Kidney (tissue), 13 donors: ENCODE measurements at regions not wholly inside any gene's neighbourhood (a gene's known extent, or its start where the extent isn't known, plus 50 kb on each side); places are given as distances from the start of the nearest gene placed in this dataset.

Source experiments
- DNase-seq, 5 donors: peaks; one replicate each; pipeline ENCODE4 v3.0.0-alpha.2; 2013 to 2020
- FAIRE-seq: peaks from 2 replicates; lab custom pipeline; 2012; peaks lifted over from hg19 to GRCh38; lab: Jason Lieb, UNC
- H3K27ac ChIP-seq, 2 donors: one replicate each; pipeline ENCODE4 v1.7.0; 2013; ENCODE audit warnings: low read depth in 2 of 2, low read length in 2 of 2, inconsistent platforms in 1 of 2
- H3K27me3 ChIP-seq: one replicate; pipeline ENCODE4 v1.7.1; 2013; ENCODE audit warnings: low read length, inconsistent platforms; ENCODE audit not compliant: control insufficient read depth, insufficient read depth
- H3K36me3 ChIP-seq, 3 donors: one replicate each; pipeline versions ENCODE4 v1.7.0 to v1.7.1; 2013; ENCODE audit warnings: low read length in 3 of 3, control low read depth in 1 of 3, inconsistent platforms in 1 of 3; ENCODE audit not compliant: insufficient read depth in 3 of 3, control insufficient read depth in 2 of 3
- H3K4me1 ChIP-seq, 3 donors: one replicate each; pipeline versions ENCODE4 v1.7.0 to v1.7.1; 2013; ENCODE audit warnings: low read length in 3 of 3, inconsistent platforms in 1 of 3, low read depth in 1 of 3; ENCODE audit not compliant: control insufficient read depth in 2 of 3, insufficient read depth in 2 of 3
- H3K4me3 ChIP-seq, 3 donors: one replicate each; pipeline versions ENCODE4 v1.7.0 to v1.8.1; 2013; ENCODE audit warnings: low read length in 3 of 3, control low read depth in 1 of 3, inconsistent platforms in 1 of 3
- H3K9ac ChIP-seq, 3 donors: one replicate each; pipeline versions ENCODE4 v1.7.0 to v1.7.1; 2013; ENCODE audit warnings: low read length in 3 of 3, control low read depth in 1 of 3, inconsistent platforms in 1 of 3
- H3K9me3 ChIP-seq, 3 donors: one replicate each; pipeline versions ENCODE4 v1.7.0 to v1.7.1; 2013; ENCODE audit warnings: low read length in 3 of 3, control low read depth in 1 of 3, inconsistent platforms in 1 of 3; ENCODE audit not compliant: control insufficient read depth in 2 of 3, insufficient read depth in 1 of 3
- intact Hi-C: fragments of 100-400 bp; cut with DNase I; formaldehyde crosslinking; loops from one replicate; pipeline ENCODE4 v1.11.1; 2022
- TF ChIP-seq, protein P1 (sequence below): IDR thresholded peaks from 3 replicates; pipeline ENCODE4 v1.5.1; 2012; ENCODE audit warnings: mild to moderate bottlenecking, moderate library complexity, borderline replicate concordance; ENCODE audit not compliant: insufficient read depth; ENCODE audit errors: extremely low read depth
- donor health status: control.
- donor health status: control.
- donor health status: control.
- donor health status: control.
- donor health status: control.
- donor health status: DM: yes; HTN: yes; CAD: no.
- donor health status: Normal renal cell carcinoma (clear cell type).

DNA sequence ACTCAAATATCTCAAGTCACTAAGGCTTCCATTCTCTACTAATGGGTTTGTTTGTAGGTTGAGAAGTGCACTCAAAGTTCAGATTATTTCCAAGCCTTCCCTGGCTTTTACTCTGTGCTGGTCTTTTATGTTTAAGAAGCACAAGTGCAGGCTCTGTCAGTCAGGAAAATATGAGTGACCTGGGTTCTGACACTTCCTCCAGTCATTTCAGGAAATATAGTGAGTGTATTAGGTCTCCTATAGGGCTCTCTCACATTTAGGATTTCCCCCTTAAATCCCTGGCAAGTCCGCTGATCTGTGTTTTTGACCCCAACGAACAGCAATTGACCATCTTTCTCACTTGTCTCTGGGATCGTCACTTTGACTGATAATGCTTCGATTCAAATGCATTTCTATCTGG is 210.2 kb downstream of the ARPP21 start:
- Histone ChIP-seq H3K36me3 (no peaks in the 10 kb centered on the region), H3K27me3 (no peaks in the 10 kb centered on the region), H3K9me3 (no peaks in the 10 kb centered on the region), H3K27ac (no peak overlapping the region), H3K4me1 (no peaks in the 10 kb centered on the region), H3K9ac (no peak overlapping the region), H3K4me3 (no peak overlapping the region)
- intact Hi-C loops = no loop called here
- DNase-seq = no peak
- no peak for FAIRE-seq
- TF ChIP-seq, protein P1, sequence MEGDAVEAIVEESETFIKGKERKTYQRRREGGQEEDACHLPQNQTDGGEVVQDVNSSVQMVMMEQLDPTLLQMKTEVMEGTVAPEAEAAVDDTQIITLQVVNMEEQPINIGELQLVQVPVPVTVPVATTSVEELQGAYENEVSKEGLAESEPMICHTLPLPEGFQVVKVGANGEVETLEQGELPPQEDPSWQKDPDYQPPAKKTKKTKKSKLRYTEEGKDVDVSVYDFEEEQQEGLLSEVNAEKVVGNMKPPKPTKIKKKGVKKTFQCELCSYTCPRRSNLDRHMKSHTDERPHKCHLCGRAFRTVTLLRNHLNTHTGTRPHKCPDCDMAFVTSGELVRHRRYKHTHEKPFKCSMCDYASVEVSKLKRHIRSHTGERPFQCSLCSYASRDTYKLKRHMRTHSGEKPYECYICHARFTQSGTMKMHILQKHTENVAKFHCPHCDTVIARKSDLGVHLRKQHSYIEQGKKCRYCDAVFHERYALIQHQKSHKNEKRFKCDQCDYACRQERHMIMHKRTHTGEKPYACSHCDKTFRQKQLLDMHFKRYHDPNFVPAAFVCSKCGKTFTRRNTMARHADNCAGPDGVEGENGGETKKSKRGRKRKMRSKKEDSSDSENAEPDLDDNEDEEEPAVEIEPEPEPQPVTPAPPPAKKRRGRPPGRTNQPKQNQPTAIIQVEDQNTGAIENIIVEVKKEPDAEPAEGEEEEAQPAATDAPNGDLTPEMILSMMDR = no peak

DNA sequence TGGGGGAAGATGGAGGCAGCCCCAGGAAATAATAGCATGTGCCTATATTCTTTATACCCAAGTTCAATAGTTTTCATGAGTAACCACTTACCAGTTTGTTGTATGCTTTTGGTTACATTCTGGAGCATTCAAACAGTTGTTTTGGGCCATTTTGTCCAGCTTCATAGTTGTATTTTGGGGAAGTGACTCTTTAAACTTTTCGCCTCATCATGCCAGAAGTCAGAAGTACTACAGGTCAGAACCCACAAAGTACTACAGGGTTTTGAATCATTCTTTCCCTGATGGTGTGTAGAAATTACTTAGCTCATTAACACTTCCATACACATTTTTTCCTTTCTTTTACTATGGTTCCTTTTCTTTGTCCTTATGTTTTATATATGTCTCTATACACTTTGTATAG is 210.6 kb downstream of the ARPP21 start:
- Histone ChIP-seq H3K9me3 (no peaks in the 10 kb centered on the region), H3K27me3 (no peaks in the 10 kb centered on the region), H3K36me3 (no peaks in the 10 kb centered on the region), H3K9ac (no peak overlapping the region), H3K27ac (no peak overlapping the region), H3K4me1 (no peaks in the 10 kb centered on the region), H3K4me3 (no peak overlapping the region)
- intact Hi-C loops = no loop called here
- FAIRE-seq (no peak), DNase-seq (no peak)
- TF ChIP-seq, protein P1 = no peak

DNA sequence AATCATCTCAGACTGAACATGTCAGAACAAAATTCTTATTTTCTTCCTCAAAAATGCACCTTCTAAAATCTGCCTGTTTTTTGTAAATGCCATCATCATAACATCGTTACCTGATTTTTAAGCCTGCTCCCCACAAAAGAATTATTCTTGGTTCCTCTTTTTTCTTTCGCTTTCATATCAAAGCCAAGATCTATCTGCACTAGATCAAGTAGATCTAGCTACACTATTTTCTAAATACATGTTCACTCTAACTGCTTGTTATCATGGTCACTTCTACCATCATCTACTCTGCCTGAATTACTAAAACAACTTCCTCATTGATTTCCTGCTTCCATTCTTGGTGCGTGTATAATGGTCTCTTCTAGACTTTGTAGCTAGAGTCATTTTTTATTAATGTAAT is 217.7 kb downstream of the ARPP21 start:
- Histone ChIP-seq H3K9me3 (no peaks in the 10 kb centered on the region), H3K4me1 (no peaks in the 10 kb centered on the region), H3K9ac (no peak overlapping the region), H3K4me3 (no peak overlapping the region), H3K36me3 (no peaks in the 10 kb centered on the region), H3K27ac (no peak overlapping the region), H3K27me3 (no peaks in the 10 kb centered on the region)
- FAIRE-seq (no peak), DNase-seq (no peak)
- intact Hi-C loops = no loop called here
- TF ChIP-seq, protein P1 = no peak

DNA sequence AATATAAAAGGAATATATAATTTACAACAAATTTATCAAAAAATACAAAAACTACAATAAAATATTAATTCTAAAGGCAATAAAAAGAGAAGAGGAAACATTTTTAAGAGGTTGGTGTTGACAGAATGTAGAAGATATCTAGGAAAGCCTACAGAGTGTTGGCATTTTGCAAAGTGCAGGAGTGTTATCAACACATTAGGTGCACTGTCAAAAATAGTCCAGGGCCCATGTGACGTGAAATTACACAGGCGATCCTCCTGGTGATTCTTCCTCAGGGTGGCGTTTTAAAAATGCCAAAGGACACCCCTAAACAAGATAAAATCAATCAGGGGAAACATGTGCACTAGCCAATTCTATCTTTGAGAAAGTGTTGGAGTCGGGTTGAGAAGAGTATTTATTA is 222.7 kb downstream of the ARPP21 start:
- H3K9me3 ChIP-seq = no peaks in the 10 kb centered on the region
- FAIRE-seq (no peak), DNase-seq (no peak)
- TF ChIP-seq, protein P1 = no peak
- no peak overlapping the region for H3K27ac ChIP-seq
- H3K9ac ChIP-seq = no peak overlapping the region
- no peaks in the 10 kb centered on the region for H3K4me1 ChIP-seq
- no peaks in the 10 kb centered on the region for H3K27me3 ChIP-seq
- intact Hi-C loops = no loop called here
- H3K4me3 ChIP-seq = no peak overlapping the region
- H3K36me3 ChIP-seq = no peaks in the 10 kb centered on the region
